Epithelial cell of esophagus (primary cell): ENCODE measurements at regions not wholly inside any gene's neighbourhood (a gene's known extent, or its start where the extent isn't known, plus 50 kb on each side); places are given as distances from the start of the nearest gene placed in this dataset.

Source experiments
- DNase-seq: peaks from one replicate; pipeline ENCODE4 v3.0.0; 2010; ENCODE audit warnings: low read depth
- H3K4me3 ChIP-seq: 2 replicates; pipeline ENCODE4 v1.5.1; 2011; ENCODE audit warnings: mild to moderate bottlenecking, low read length, control low read depth
- CTCF ChIP-seq: IDR thresholded peaks from 2 replicates; pipeline ENCODE4 v1.5.1; 2011; ENCODE audit warnings: low read depth, mild to moderate bottlenecking, low read length, control low read depth, inconsistent platforms; ENCODE audit not compliant: insufficient read depth; ENCODE audit errors: missing control alignments

- peak; percentile 47 for DNase-seq
- H3K4me3 ChIP-seq: no peak overlapping the region
These were observed 125.2 kb upstream of the PARP11 start for GRCh38 chr12:3998397-3998796.

GRCh38 chr12:3996322-3996721 is 123.1 kb upstream of the PARP11 start:
- no peak overlapping the region for H3K4me3 ChIP-seq
- TF ChIP-seq CTCF: no peak
- DNase-seq: no peak

More at GRCh38 chr12:3998397-3998796, 125.2 kb upstream of the PARP11 start:
- no peak for TF ChIP-seq CTCF

DNA sequence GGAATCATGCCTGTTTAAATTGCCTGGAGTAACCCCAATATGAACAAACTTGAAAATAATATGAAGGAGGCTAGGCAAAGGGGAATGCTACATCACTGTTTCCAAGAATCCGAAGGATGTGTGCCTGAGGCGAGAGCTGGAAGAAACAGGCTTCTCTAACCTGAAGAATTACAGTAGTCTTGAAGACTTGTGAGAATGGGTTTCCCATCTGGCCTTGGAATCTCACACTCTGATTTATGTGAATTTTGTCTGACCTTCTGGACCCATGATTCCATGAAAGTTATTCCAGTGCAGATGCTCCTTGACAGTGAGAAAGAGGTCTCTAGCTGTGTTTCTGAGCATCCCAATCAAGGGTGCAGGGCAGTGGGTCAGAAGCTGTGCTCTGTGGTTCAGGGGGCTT is 122.1 kb upstream of the PARP11 start:
- TF ChIP-seq CTCF: no peak
- DNase-seq: no peak
- H3K4me3 ChIP-seq: no peak overlapping the region

DNA sequence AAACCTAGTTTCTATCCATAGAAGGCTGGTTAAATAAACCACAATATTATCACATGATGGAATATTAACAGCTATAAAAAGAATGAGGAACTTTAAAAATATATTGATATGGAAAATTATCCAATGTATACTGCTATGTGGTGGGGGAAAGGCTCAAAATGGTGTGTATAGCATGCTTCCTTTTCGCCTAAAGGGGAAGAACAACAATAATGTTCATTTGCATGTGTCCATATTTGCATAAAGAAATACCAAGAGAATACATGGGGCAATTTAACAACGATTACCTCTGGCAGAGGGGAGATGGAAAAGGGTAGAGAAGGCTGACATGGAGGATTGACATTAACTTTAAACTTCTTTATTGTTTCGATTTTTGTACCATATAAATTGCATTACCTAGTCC is 121.3 kb upstream of the PARP11 start:
- TF ChIP-seq CTCF: no peak
- DNase-seq: no peak
- H3K4me3 ChIP-seq: no peak overlapping the region

GRCh38 chr12:3992945-3993344 is 119.7 kb upstream of the PARP11 start:
- no peak for TF ChIP-seq CTCF
- DNase-seq: no peak
- no peak overlapping the region for H3K4me3 ChIP-seq

GRCh38 chr12:3991798-3992580 is 118.8 kb upstream of the PARP11 start:
- TF ChIP-seq CTCF: no peak
- no peak for DNase-seq
- no peak overlapping the region for H3K4me3 ChIP-seq
